Body of pancreas (tissue), 4 donors: ENCODE measurements at regions not wholly inside any gene's neighbourhood (a gene's known extent, or its start where the extent isn't known, plus 50 kb on each side); places are given as distances from the start of the nearest gene placed in this dataset.

ENCODE experiments used
- POLR2A ChIP-seq, 3 donors: fragments of 450-650 bp; IDR thresholded peaks; one replicate each; pipeline ENCODE4 v1.6.1; 2016; ENCODE audit warnings: antibody characterized with exemption in 3 of 3, mild to moderate bottlenecking in 2 of 3
- TF ChIP-seq, protein P1 (sequence below), 7 experiments: fragments of 450-650 bp in 4 of 7; fragments of 200-600 bp in 3 of 7; sonication (generic) in 3 of 7; IDR thresholded peaks; one replicate each; pipeline ENCODE4 v1.5.1; 2016 to 2019; ENCODE audit warnings: antibody characterized with exemption in 7 of 7

DNA sequence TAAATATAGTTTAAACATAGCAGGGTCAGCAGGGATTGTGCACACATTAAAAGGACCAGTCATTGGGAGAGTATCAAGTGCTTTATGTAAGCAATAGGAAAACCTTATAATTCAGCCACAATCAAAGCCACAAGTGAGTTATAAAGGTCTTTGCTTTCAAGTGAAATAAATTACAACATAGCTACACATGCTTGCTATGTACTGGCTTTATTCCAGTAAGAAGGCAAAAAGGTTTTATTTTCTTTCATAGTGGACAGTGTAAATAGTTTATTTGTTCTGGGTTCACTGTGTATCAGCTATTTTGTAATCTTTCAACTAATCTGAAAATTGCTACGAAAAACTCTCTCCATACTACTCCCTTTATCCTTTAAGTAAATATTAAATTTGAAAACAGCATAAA, 691.4 kb downstream of the PCDH7 start:
- TF ChIP-seq, protein P1, sequence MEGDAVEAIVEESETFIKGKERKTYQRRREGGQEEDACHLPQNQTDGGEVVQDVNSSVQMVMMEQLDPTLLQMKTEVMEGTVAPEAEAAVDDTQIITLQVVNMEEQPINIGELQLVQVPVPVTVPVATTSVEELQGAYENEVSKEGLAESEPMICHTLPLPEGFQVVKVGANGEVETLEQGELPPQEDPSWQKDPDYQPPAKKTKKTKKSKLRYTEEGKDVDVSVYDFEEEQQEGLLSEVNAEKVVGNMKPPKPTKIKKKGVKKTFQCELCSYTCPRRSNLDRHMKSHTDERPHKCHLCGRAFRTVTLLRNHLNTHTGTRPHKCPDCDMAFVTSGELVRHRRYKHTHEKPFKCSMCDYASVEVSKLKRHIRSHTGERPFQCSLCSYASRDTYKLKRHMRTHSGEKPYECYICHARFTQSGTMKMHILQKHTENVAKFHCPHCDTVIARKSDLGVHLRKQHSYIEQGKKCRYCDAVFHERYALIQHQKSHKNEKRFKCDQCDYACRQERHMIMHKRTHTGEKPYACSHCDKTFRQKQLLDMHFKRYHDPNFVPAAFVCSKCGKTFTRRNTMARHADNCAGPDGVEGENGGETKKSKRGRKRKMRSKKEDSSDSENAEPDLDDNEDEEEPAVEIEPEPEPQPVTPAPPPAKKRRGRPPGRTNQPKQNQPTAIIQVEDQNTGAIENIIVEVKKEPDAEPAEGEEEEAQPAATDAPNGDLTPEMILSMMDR (IDR thresholded peaks at IDR 0.05): no peak
- TF ChIP-seq POLR2A (IDR thresholded peaks at IDR 0.05): no peak
